HCT116 (cell line): ENCODE measurements at regions not wholly inside any gene's neighbourhood (a gene's known extent, or its start where the extent isn't known, plus 50 kb on each side); places are given as distances from the start of the nearest gene placed in this dataset.

ENCODE experiments used
- ATAC-seq: fragments of 200-7000 bp; cut with Tn5 transposase; 2 replicates; pipeline ENCODE4 v1.9.1; 2020; ENCODE audit warnings: mild to moderate bottlenecking, moderate library complexity
- BruUV-seq: library from RNA; stranded (reverse); fragments of 400-500 nt; replicated peaks from 2 replicates; lab custom pipeline; 2021; lab: Mats Ljungman, UMichigan
- CTCF ChIA-PET: fragments of 300-600 bp; sonication (Branson Sonifier 250); formaldehyde crosslinking; loops from one replicate; lab custom pipeline; 2021; ENCODE audit warnings: antibody characterized with exemption; lab: Charles Lee
- POLR2A ChIA-PET: fragments of 300-600, 350-600 bp; sonication (Branson Sonifier 250); formaldehyde crosslinking; loops from one replicate; lab custom pipeline; 2021; ENCODE audit warnings: antibody characterized with exemption; lab: Charles Lee
- RAD21 ChIA-PET, 2 experiments: fragments of 300-600 bp; sonication (Branson Sonifier 250); formaldehyde crosslinking; loops; one replicate each; lab custom pipeline; 2023; ENCODE audit warnings: low total read pairs in 2 of 2; ENCODE audit not compliant: uncharacterized antibody in 2 of 2, unreplicated experiment in 2 of 2, low non-redundant PET in 1 of 2; lab: Charles Lee
- DNase-seq: peaks from one replicate; pipeline ENCODE4 v3.0.0-alpha.2; 2010; ENCODE audit warnings: low read depth, low spot score
- H2AFZ ChIP-seq: fragments of 200-600 bp; shearing (Covaris generic), sonication (generic); 2 replicates; pipeline ENCODE4 v1.6.1; 2017; ENCODE audit warnings: low read depth, mixed run types, mixed read lengths, antibody characterized with exemption, low read length; ENCODE audit not compliant: poor library complexity, severe bottlenecking
- H3K27ac ChIP-seq: 2 replicates; pipeline ENCODE4 v1.5.1; 2012; ENCODE audit warnings: low read depth, low read length
- H3K27me3 ChIP-seq: fragments of 200-600 bp; sonication (generic); 2 replicates; pipeline ENCODE4 v1.6.1; 2016; ENCODE audit warnings: mixed run types, low read length, mixed read lengths; ENCODE audit not compliant: insufficient read depth
- H3K36me3 ChIP-seq, 2 experiments: fragments of 200-500 bp in 1 of 2; fragments of 200-600 bp in 1 of 2; sonication (Bioruptor generic) in 1 of 2; sonication (generic) in 1 of 2; 2 replicates each; pipeline versions ENCODE4 v1.5.1 to v1.6.1; 2014 to 2016; ENCODE audit warnings: low read length in 2 of 2, inconsistent platforms in 1 of 2, mixed read lengths in 1 of 2, mixed run types in 1 of 2; ENCODE audit not compliant: insufficient read depth in 2 of 2, control insufficient read depth in 1 of 2
- H3K4me1 ChIP-seq, 2 experiments: fragments of 200-600 bp in 1 of 2; sonication (generic) in 1 of 2; 2 replicates each; pipeline versions ENCODE4 v1.5.1 to v1.6.1; 2012 to 2017; ENCODE audit warnings: low read length in 2 of 2, inconsistent platforms in 1 of 2, mild to moderate bottlenecking in 1 of 2, mixed read lengths in 1 of 2, mixed run types in 1 of 2, moderate library complexity in 1 of 2; ENCODE audit not compliant: insufficient read depth in 2 of 2, control insufficient read depth in 1 of 2
- H3K4me2 ChIP-seq: fragments of 200-600 bp; sonication (generic); 2 replicates; pipeline ENCODE4 v1.6.1; 2017; ENCODE audit warnings: mixed run types, low read length, mixed read lengths
- H3K4me3 ChIP-seq, 2 experiments: fragments of 200-600 bp in 1 of 2; sonication (generic) in 1 of 2; replicated peaks in 1 of 2; 2 replicates each; pipeline ENCODE4 v1.5.1; 2011 to 2016; ENCODE audit warnings: low read length in 2 of 2, control low read depth in 1 of 2, low read depth in 1 of 2, mild to moderate bottlenecking in 1 of 2, mixed read lengths in 1 of 2, mixed run types in 1 of 2
- H3K79me2 ChIP-seq: fragments of 200-600 bp; sonication (generic); 2 replicates; pipeline ENCODE4 v1.6.1; 2017; ENCODE audit warnings: mild to moderate bottlenecking, mixed run types, low read length, moderate library complexity, mixed read lengths; ENCODE audit not compliant: insufficient read depth
- H3K9ac ChIP-seq: fragments of 200-600 bp; sonication (generic); 2 replicates; pipeline ENCODE4 v1.6.1; 2016; ENCODE audit warnings: low read length, mixed read lengths
- H3K9me2 ChIP-seq: fragments of 200-600 bp; sonication (generic), shearing (Covaris generic); 2 replicates; pipeline ENCODE4 v1.6.1; 2017; ENCODE audit warnings: mixed run types, mild to moderate bottlenecking, moderate library complexity; ENCODE audit not compliant: insufficient read depth
- H3K9me3 ChIP-seq, 2 experiments: fragments of 200-500 bp in 1 of 2; fragments of 200-600 bp in 1 of 2; sonication (Bioruptor generic) in 1 of 2; sonication (generic) in 1 of 2; 2 replicates each; pipeline ENCODE4 v1.6.1; 2014 to 2017; ENCODE audit warnings: low read length in 2 of 2, mixed read lengths in 2 of 2, inconsistent platforms in 1 of 2, low read depth in 1 of 2, mild to moderate bottlenecking in 1 of 2, mixed run types in 1 of 2, moderate library complexity in 1 of 2; ENCODE audit not compliant: control insufficient read depth in 1 of 2, insufficient read depth in 1 of 2
- H4K20me1 ChIP-seq: fragments of 200-600 bp; sonication (generic), shearing (Covaris generic); 2 replicates; pipeline ENCODE4 v1.6.1; 2017; ENCODE audit warnings: mixed run types, mild to moderate bottlenecking, moderate library complexity; ENCODE audit not compliant: insufficient read depth
- CBX3 ChIP-seq: IDR thresholded peaks from 2 replicates; pipeline ENCODE4 v1.6.1; 2012; ENCODE audit warnings: low read depth
- EGR1 ChIP-seq: IDR thresholded peaks from 2 replicates; pipeline ENCODE4 v1.6.1; 2012; ENCODE audit warnings: low read depth
- EZH2 ChIP-seq: fragments of 200-600 bp; sonication (generic); IDR thresholded peaks from 2 replicates; pipeline ENCODE4 v1.6.1; 2017; ENCODE audit warnings: antibody characterized with exemption, mixed run types
- EZH2phosphoT487 ChIP-seq: fragments of 200-600 bp; IDR thresholded peaks from 2 replicates; pipeline ENCODE4 v1.6.1; 2018; ENCODE audit warnings: antibody characterized with exemption, borderline replicate concordance
- FOSL1 ChIP-seq: IDR thresholded peaks from 2 replicates; pipeline ENCODE4 v1.6.1; 2012; ENCODE audit warnings: low read depth
- MAX ChIP-seq: IDR thresholded peaks from 2 replicates; pipeline ENCODE4 v1.6.1; 2012
- SIN3A ChIP-seq: IDR thresholded peaks from 2 replicates; pipeline ENCODE4 v1.6.1; 2012; ENCODE audit warnings: low read depth
- SP1 ChIP-seq: IDR thresholded peaks from 2 replicates; pipeline ENCODE4 v1.6.1; 2012; ENCODE audit warnings: low read depth
- TCF7L2 ChIP-seq: IDR thresholded peaks from 2 replicates; pipeline ENCODE4 v1.7.0; 2011; ENCODE audit warnings: borderline replicate concordance, inconsistent platforms; ENCODE audit not compliant: insufficient read depth, insufficient read length; ENCODE audit errors: extremely low read depth
- ZFX ChIP-seq: fragments of 450-650 bp; IDR thresholded peaks from 2 replicates; pipeline ENCODE4 v1.6.1; 2017
- intact Hi-C: fragments of 100-400 bp; cut with micrococcal nuclease; formaldehyde crosslinking; loops from 2 replicates; pipeline ENCODE4 v1.10.0; 2022

DNA sequence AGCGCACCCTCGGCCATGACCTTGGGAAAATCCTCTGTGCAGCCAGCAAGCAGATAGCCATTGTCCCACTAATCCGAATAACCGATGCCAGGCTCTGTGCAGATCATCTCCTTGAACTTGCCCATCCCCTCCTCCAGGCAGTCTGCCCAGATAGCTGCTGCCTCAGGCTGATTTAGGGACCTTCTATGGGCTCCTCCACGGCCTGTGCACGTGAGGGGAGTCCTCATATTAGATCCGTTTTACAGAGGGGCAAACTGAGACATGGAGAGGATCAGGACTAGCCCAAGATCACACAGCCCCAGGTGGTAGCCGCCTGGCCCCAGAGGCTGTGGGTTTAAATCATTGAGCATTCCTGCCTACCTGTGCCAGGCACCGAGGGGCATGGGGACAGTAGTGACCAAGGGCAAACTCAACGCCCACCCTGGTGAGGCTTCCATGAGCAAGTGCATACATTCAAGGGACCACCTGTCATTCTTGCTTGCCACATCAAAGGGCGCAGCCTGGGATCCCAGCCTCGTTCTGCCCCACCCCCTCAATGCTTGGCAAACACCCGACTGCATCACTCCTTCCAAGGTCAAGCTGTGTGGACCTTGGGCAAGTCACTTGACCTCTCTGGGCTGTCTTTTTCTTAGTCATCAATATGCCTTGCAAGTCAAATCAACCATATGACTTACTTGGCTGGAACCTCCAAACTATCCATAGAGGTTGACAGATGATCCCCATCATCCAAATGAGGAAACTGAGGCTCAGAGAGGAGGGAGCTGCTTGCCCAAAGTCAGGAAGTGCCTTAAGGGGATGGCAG, 131.6 kb downstream of the MN1 start:
- Histone ChIP-seq H3K27me3 (no peaks in the 10 kb centered on the region), H3K4me1 (peaks cover 27 to 35% of the 10 kb centered on the region in 2 experiments), H3K9me3 (peaks cover 0 to 4% of the 10 kb centered on the region in 2 experiments; a peak in 1 of 4 replicates), H4K20me1 (no peaks in the 10 kb centered on the region), H3K36me3 (no peaks in the 10 kb centered on the region), H3K79me2 (no peaks in the 10 kb centered on the region), H2AFZ (no peak overlapping the region), H3K4me3 (peak overlapping the region in 1 of 2 experiments; percentile 24; a peak in 1 of 4 replicates), H3K9ac (peak overlapping the region; percentile 64), H3K9me2 (no peaks in the 10 kb centered on the region), H3K27ac (peak overlapping the region; percentile 50; the same call in 1 of the 2 replicates), H3K4me2 (peak overlapping the region; percentile 64)
- ChIA-PET RAD21 (no interaction called here), CTCF (interaction anchor here (1.5 kb wide), 1 partner anchor 11 kb away, joined by 6 read pairs; no protein-coding TSS in a partner anchor), POLR2A (interaction anchor here (0.6 to 2.6 kb wide), 3 partner anchors 11 to 77 kb away, joined by 3 to 10 read pairs (median 3); no protein-coding TSS in a partner anchor)
- no TSS peak for BruUV-seq
- ATAC-seq (peak; percentile 18; the same call in 1 of the 2 replicates), DNase-seq (no peak)
- intact Hi-C loops, result loop anchor here (5.0 kb wide), 1 partner anchor 263 kb away; no protein-coding TSS in a partner anchor
- TF ChIP-seq CBX3 (no peak), TCF7L2 (peak; percentile 90)

DNA sequence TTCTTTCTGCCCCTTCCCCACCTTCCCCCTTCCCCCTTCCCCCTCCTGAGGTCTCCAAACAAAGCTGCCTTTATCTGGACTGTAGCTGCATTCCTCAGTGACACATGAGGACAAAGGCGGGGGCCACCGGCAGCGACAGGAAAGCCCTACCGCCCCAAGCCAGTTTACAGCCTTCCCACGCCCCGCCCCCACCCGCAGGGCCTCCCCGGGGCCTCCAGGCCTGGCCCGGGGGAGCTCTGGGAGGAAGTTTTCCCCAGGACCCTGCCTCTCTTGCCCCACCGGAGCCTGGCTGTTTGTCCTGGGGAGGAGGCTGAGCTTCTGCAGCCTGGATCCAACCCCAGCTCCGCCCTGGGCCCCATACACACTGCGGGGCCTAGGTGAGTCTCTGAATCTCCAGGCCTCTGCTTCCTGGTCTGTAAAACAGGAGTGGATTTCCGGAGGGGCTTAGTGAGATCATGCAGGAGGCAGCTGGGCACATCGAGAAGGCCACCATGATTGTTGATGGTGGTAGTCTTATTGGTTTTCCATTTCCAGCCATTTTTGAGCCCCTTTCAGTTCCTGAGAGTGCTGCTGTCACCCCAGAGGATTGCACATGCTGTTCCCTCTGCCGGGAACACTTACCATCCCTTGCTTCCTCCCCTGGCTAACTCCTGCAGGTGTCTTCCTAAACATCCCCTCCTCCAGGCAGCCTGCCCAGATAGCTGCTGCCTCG, 130.7 kb downstream of the MN1 start:
- H3K79me2 ChIP-seq, result no peaks in the 10 kb centered on the region
- peak overlapping the region; percentile 64 for H3K4me2 ChIP-seq
- H3K4me1 ChIP-seq, result peaks cover 27 to 35% of the 10 kb centered on the region in 2 experiments
- H3K36me3 ChIP-seq, result no peaks in the 10 kb centered on the region
- H3K4me3 ChIP-seq, result peak overlapping the region; percentile 19 to 27; a peak in 3 of 4 replicates
- intact Hi-C loops, result loop anchor here (5.0 kb wide), 1 partner anchor 264 kb away; no protein-coding TSS in a partner anchor
- H3K27me3 ChIP-seq, result no peaks in the 10 kb centered on the region
- no peak for TF ChIP-seq SP1
- TF ChIP-seq EZH2phosphoT487, result no peak
- peak; percentile 25; the same call in 1 of the 2 replicates for TF ChIP-seq EGR1
- no peak for TF ChIP-seq EZH2
- no peak for TF ChIP-seq SIN3A
- TF ChIP-seq FOSL1, result no peak
- TF ChIP-seq MAX, result no peak
- TF ChIP-seq ZFX, result peak; percentile 82
- peak; percentile 34 for DNase-seq
- no peak overlapping the region for H2AFZ ChIP-seq
- ChIA-PET RAD21 (no interaction called here), CTCF (interaction anchor here (1.5 kb wide), 1 partner anchor 10 kb away, joined by 6 read pairs; no protein-coding TSS in a partner anchor), POLR2A (interaction anchor here (0.6 to 2.6 kb wide), 3 partner anchors 11 to 76 kb away, joined by 3 to 10 read pairs (median 3); no protein-coding TSS in a partner anchor)
- peak overlapping the region; percentile 64 for H3K9ac ChIP-seq
- ATAC-seq, result peak; percentile 64
- H3K27ac ChIP-seq, result peak overlapping the region; percentile 64
- H4K20me1 ChIP-seq, result no peaks in the 10 kb centered on the region
- peaks cover 0 to 4% of the 10 kb centered on the region in 2 experiments; a peak in 1 of 4 replicates for H3K9me3 ChIP-seq
- no peaks in the 10 kb centered on the region for H3K9me2 ChIP-seq
- no TSS peak for BruUV-seq
